ENCODE measurements at regions not wholly inside any gene's neighbourhood (a gene's known extent, or its start where the extent isn't known, plus 50 kb on each side); places are given as distances from the start of the nearest gene placed in this dataset.

- TF ChIP-seq, protein P1, sequence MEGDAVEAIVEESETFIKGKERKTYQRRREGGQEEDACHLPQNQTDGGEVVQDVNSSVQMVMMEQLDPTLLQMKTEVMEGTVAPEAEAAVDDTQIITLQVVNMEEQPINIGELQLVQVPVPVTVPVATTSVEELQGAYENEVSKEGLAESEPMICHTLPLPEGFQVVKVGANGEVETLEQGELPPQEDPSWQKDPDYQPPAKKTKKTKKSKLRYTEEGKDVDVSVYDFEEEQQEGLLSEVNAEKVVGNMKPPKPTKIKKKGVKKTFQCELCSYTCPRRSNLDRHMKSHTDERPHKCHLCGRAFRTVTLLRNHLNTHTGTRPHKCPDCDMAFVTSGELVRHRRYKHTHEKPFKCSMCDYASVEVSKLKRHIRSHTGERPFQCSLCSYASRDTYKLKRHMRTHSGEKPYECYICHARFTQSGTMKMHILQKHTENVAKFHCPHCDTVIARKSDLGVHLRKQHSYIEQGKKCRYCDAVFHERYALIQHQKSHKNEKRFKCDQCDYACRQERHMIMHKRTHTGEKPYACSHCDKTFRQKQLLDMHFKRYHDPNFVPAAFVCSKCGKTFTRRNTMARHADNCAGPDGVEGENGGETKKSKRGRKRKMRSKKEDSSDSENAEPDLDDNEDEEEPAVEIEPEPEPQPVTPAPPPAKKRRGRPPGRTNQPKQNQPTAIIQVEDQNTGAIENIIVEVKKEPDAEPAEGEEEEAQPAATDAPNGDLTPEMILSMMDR (IDR thresholded peaks at IDR 0.05; ENCODE audit: insufficient read depth, low read length, poor library complexity, severe bottlenecking) = no peak
- TF ChIP-seq EZH2phosphoT487 (conservative IDR thresholded peaks at IDR 0.05; ENCODE audit: low read length) = no peak
- Histone ChIP-seq H3K27ac (ENCODE audit: low read depth, low read length) (no peak overlapping the region), H3K9me3 (ENCODE audit: insufficient read depth, low read length) (no peaks in the 10 kb centered on the region), H3K9ac (ENCODE audit: low read length) (no peak overlapping the region), H3K4me2 (ENCODE audit: low read depth, low read length, poor library complexity, severe bottlenecking) (no peak overlapping the region), H3K36me3 (ENCODE audit: low read length) (no peaks in the 10 kb centered on the region), H3K79me2 (ENCODE audit: insufficient read depth, low read length) (no peaks in the 10 kb centered on the region), H3K4me3 (ENCODE audit: insufficient read depth, low read length, poor library complexity, severe bottlenecking) (no peak overlapping the region), H4K20me1 (ENCODE audit: low read depth, low read length) (no peaks in the 10 kb centered on the region), H3K9me2 (replicated peaks; ENCODE audit: insufficient read depth, low read length) (no peaks in the 10 kb centered on the region), H2AFZ (ENCODE audit: low read depth, low read length, severe bottlenecking) (no peak overlapping the region), H3F3A (ENCODE audit: insufficient read depth) (no peaks in the 10 kb centered on the region), H3K27me3 (ENCODE audit: low read length) (no peaks in the 10 kb centered on the region)
Measured at GRCh38 chr14:62253911-62254310, 491.7 kb downstream of the SNAPC1 start.

- H3K4me2 ChIP-seq (ENCODE audit: low read depth, low read length, poor library complexity, severe bottlenecking) = no peak overlapping the region
- no peak overlapping the region for H2AFZ ChIP-seq (ENCODE audit: low read depth, low read length, severe bottlenecking)
- H3K9ac ChIP-seq (ENCODE audit: low read length) = no peak overlapping the region
- no peaks in the 10 kb centered on the region for H3K9me2 ChIP-seq (replicated peaks; ENCODE audit: insufficient read depth, low read length)
- H4K20me1 ChIP-seq (ENCODE audit: low read depth, low read length) = no peaks in the 10 kb centered on the region
- H3K9me3 ChIP-seq (ENCODE audit: insufficient read depth, low read length) = no peaks in the 10 kb centered on the region
- no peak overlapping the region for H3K4me3 ChIP-seq (ENCODE audit: insufficient read depth, low read length, poor library complexity, severe bottlenecking)
- no peaks in the 10 kb centered on the region for H3F3A ChIP-seq (ENCODE audit: insufficient read depth)
- H3K36me3 ChIP-seq (ENCODE audit: low read length) = no peaks in the 10 kb centered on the region
- TF ChIP-seq, protein P1 (IDR thresholded peaks at IDR 0.05; ENCODE audit: insufficient read depth, low read length, poor library complexity, severe bottlenecking) = no peak
- TF ChIP-seq EZH2phosphoT487 (conservative IDR thresholded peaks at IDR 0.05; ENCODE audit: low read length) = no peak
- H3K79me2 ChIP-seq (ENCODE audit: insufficient read depth, low read length) = no peaks in the 10 kb centered on the region
- H3K27ac ChIP-seq (ENCODE audit: low read depth, low read length) = no peak overlapping the region
- no peaks in the 10 kb centered on the region for H3K27me3 ChIP-seq (ENCODE audit: low read length)
Measured at GRCh38 chr14:62269204-62269603, 507.0 kb downstream of the SNAPC1 start.

- TF ChIP-seq, protein P1 (IDR thresholded peaks at IDR 0.05; ENCODE audit: insufficient read depth, low read length, poor library complexity, severe bottlenecking) = no peak
- no peak for TF ChIP-seq EZH2phosphoT487 (conservative IDR thresholded peaks at IDR 0.05; ENCODE audit: low read length)
- Histone ChIP-seq H2AFZ (ENCODE audit: low read depth, low read length, severe bottlenecking) (no peak overlapping the region), H3K4me3 (ENCODE audit: insufficient read depth, low read length, poor library complexity, severe bottlenecking) (no peak overlapping the region), H4K20me1 (ENCODE audit: low read depth, low read length) (no peaks in the 10 kb centered on the region), H3F3A (ENCODE audit: insufficient read depth) (no peaks in the 10 kb centered on the region), H3K9ac (ENCODE audit: low read length) (no peak overlapping the region), H3K27ac (ENCODE audit: low read depth, low read length) (no peak overlapping the region), H3K79me2 (ENCODE audit: insufficient read depth, low read length) (no peaks in the 10 kb centered on the region), H3K36me3 (ENCODE audit: low read length) (no peaks in the 10 kb centered on the region), H3K9me2 (replicated peaks; ENCODE audit: insufficient read depth, low read length) (no peaks in the 10 kb centered on the region), H3K4me2 (ENCODE audit: low read depth, low read length, poor library complexity, severe bottlenecking) (no peak overlapping the region), H3K27me3 (ENCODE audit: low read length) (no peaks in the 10 kb centered on the region), H3K9me3 (ENCODE audit: insufficient read depth, low read length) (no peaks in the 10 kb centered on the region)
Measured at GRCh38 chr14:62270236-62270635, 508.0 kb downstream of the SNAPC1 start.

Data from SU-DHL-6 (cell line).